ENCODE measurements at regions not wholly inside any gene's neighbourhood (a gene's known extent, or its start where the extent isn't known, plus 50 kb on each side); places are given as distances from the start of the nearest gene placed in this dataset.
"Not testable (repeated sequence)": the region's sequence is repeated elsewhere in the genome, so short reads cannot be mapped to it uniquely, and the experiment has no call there.

- DNase-seq (ENCODE audit: insufficient read length, low spot score); FAIRE-seq: not testable (repeated sequence)
Observed at GRCh38 chr9:2555899-2556600, 65.5 kb upstream of the VLDLR start.

GRCh38 chr9:2557693-2558092, 63.9 kb upstream of the VLDLR start:
- DNase-seq (ENCODE audit: insufficient read length, low spot score) (no peak), FAIRE-seq (no peak)

DNA sequence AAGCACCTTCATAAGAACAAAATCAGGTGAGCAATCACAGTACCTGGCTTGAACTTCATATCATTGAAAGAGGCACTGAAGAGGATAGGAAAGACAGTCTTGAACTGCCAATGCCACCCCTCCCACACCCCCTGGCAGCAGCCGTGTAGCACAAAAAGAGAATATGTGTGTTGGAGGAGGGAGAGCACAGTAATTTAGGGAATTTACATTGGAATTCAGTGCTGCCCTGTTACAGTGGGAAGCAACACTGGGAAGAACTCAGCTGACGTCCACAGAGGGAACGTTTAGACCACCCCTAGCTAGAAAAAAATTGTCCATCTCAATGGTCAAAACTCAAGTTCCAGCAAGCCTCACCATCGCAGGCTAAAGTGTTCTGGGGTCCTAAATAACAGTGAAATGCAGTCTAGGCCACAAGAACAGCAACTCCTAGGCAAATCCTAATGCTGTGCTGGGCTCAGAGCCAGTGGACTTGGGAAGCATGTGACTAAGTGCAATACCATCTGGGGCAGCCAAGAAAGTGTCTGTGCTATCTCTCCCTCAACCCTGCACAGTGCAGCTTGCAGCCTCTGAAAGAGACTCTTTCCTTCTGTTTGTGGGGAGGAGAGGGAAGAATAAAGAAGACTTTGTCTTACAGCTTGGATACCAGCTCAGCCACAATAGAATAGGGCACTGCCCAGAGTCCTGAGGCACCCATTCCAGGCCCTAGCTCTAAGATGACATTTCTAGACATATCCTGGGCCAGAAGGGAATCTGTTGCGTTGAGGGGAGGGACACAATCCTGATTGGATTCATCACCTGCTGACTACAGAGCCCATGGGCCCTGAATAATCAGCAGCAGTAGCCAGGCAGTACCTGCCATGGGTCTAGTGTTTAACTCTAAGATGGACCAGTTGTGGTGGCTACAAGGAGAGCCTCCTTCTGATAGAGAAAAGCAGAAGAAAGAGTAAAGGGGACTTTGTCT, 62.1 kb upstream of the VLDLR start:
- FAIRE-seq (peak; percentile 85), DNase-seq (ENCODE audit: insufficient read length, low spot score) (peak; percentile 34)

GRCh38 chr9:2560180-2560579, 61.4 kb upstream of the VLDLR start:
- DNase-seq (ENCODE audit: insufficient read length, low spot score): no peak
- no peak for FAIRE-seq

- FAIRE-seq (no peak), DNase-seq (ENCODE audit: insufficient read length, low spot score) (no peak)
Observed at GRCh38 chr9:2565676-2566340, 55.8 kb upstream of the VLDLR start.

DNA sequence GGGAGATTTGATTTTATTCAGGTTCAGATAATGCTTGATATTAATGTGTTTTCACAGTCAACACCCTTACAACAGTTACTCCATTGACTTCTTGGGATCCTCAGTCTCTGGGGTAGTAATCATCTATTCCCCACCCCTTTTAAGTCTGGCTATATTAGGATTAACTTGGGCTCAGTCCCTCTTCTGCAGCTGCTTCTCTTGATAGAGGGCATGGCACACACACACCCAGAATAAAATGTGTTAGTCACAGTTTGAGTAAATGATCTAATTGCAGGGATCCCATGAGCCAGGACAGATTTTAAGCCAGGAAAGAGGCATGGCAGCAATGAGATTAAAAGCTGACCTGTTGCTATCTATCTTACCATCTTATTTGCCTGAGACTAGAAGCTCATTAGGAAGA, 53.7 kb upstream of the VLDLR start:
- FAIRE-seq (no peak), DNase-seq (ENCODE audit: insufficient read length, low spot score) (no peak)

DNA sequence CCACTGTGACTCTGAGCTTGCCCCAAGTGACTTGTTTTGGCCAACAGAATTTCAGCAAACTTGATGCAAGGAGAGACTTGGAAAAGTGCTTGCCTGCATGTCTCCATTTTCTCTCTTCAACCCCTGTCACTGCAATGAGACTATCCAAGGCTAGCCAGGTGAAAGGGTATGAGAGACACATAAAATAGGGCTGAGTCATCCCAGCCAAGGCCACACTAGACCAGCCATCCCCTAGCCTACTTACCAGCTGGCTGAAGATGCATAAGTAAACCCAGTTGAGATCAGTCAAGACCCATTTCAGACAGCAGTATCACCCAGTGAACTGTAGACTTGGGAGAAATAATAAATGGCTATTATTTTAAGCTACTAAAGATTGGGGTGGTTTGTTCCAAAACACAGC, 52.9 kb upstream of the VLDLR start:
- no peak for FAIRE-seq
- no peak for DNase-seq (ENCODE audit: insufficient read length, low spot score)

DNA sequence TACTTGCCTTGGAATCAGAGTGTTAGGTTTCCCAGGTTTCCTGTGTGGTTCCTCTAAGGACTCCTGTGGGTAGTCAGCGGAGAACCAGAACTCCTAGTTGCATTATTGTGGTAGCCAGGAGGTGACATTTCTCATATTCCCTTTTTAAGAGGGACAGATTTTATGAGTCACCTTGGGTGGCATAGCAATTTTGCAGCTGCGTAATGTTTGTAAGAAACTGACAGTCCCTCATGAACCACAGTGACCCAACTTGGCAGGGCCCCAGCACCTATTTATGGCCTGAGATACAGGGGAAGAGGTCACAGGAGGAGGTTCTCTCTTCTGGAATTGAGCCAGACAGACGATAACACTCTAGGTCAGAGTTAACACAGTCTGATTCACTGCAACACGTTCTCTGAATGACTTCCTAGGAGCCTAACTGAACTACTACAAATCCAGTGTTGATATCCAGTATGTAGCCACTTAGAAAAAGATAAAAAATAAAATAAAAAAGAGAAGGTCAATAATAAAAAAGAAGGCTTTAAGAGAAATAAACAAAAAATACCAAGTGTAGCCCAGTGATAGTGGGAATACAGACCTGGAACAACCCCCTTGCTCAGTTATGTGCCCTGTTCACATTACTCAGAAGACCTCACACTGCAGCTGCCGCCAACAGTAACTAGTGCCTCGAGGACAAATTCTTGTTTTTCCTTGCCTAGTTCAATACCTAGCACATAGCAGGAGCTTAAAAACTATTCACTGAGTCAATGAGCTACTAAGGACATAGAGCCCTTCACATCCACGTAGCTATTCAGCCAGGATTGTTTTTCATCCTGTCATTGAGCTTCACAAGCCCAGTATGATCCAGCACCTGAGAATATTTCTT, 50.7 kb upstream of the VLDLR start:
- FAIRE-seq: peak; percentile 54
- peak; percentile 23 for DNase-seq (ENCODE audit: insufficient read length, low spot score)

Data from HTR-8/SVneo (cell line).